OCI-M1 (cell line): ENCODE measurements at regions not wholly inside any gene's neighbourhood (a gene's known extent, or its start where the extent isn't known, plus 50 kb on each side); places are given as distances from the start of the nearest gene placed in this dataset.
"Not testable (repeated sequence)": the region's sequence is repeated elsewhere in the genome, so short reads cannot be mapped to it uniquely, and the experiment has no call there.

Experiments
- DNase-seq: peaks from one replicate; lab custom pipeline; 2025; lab: John Stamatoyannopoulos, UW

DNA sequence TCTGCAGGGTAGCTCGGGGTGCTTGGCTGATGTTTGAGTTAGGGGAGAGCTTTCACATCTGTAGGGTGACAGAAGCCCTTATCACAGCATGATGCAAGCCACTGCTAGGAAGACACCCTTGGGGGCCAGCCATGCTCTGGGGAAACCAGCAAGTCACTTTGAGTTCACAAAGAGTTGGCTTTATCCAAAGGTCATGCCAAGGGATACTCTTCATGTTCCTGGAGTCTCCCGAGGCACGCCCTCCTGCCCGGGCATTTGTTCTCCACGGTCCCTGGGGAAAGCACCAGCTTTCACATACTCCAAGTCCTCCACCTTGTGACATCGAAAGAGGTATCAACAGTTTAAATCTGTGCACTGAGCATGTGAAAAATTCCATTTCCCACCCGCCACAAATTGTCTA is 227.7 kb downstream of the VAPA start:
- DNase-seq: no peak

DNA sequence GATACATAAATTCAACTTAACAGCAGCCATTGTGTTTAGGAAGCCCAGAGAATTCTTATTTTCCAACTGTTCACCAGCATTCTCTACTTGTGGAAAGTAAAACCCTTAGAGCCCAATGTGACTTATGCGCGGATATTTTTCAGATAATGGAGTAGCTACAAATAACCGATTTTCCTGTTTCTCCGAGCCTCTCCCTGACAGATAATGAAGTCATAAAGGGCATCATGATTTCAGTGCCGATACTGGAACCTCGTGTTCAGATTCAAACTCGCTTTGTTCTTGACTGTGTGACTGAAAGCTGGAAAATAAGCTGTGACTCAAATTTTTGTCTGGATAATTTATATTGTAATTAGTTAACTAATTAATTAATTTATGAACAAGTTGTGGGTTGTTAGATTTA is 228.2 kb downstream of the VAPA start:
- no peak for DNase-seq

DNA sequence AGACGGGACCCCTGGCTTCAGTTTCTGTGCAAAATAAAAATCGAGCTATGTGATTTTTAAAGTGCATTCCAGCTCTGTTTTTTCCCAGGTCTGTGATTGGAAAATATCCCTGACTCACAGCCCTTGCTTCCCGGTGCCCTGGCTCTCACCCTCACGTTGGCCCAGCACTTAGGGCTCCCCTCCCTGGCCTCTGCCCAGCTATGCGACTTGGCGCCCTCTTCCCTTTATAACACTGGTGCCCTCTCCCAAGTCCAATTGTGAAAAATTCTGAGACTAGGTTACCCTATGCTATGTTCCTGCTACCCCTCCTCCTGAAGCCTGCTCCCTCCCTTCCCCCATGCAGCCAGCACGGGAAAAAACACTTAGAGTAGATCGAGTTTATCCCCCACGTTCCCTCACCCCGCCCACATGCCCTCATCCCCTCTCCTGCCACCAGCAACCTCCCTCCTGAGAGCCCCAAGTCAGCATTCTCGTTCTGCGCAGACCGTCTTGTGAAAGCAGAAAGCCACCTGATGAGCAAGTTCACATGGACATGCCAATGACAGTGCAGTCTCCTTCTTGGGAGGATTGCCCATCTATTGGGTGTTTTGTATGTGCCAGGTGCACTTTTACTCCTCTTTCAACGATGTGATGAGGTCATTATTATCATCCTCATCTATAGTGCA is 228.8 kb downstream of the VAPA start:
- DNase-seq: no peak

DNA sequence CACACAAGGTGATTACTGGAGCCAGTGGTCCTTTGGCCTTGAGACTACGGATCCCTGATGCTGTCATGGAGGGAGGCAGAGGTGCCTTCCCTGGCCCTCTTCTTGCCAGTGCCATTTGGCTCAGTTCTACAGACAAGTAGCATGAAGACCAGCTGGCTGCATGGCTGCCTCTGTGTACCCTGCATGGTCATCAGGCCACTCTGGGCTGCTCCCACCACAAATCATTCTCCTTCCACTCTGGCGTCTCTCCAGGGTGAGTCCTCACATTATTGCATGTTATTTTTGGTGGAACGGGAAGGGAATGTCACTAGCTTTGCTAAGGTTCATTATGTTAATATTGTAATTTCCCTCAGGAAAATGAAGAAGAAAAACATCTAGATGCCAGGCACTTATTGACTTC is 229.8 kb downstream of the VAPA start:
- no peak for DNase-seq

DNA sequence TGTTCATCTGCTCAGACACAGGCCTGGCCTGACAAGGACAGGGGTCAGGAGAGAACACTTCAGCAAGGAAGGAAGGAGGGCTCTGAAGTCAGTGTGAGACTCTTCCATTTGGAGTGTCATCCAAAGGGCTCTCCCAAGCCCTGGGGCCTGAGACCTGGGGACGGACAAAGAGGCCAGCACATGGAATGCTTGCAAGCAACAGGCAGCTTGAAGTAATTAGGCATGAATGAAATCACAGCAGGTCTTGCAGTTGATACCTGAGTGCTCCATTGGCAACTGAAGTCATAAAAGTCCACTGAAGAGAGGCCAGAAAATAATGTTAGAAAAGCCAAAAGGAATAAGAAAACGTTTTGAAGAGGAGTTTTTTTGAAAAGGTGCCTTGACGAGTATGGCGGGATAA is 231.7 kb downstream of the VAPA start:
- no peak for DNase-seq

DNA sequence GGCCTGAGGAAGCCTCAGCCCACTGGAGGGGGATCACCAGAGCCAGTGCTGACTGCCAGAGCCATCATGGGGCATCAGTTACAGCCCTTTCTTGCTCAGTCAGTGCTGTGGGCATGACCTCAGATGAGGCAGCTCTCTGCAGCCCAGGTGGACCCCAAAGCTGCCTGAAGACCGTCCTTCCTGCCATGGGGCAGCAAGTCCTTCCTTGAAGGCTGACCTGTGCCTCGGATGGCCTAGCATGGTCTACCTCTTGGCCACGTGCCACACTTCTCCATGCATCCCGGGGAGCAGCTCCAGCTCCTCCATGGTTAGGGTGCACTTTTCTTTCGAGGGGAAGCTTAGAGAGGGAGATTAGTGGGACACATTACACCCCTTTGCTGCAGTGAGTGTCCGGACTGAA is 233.4 kb downstream of the VAPA start:
- DNase-seq: no peak

DNA sequence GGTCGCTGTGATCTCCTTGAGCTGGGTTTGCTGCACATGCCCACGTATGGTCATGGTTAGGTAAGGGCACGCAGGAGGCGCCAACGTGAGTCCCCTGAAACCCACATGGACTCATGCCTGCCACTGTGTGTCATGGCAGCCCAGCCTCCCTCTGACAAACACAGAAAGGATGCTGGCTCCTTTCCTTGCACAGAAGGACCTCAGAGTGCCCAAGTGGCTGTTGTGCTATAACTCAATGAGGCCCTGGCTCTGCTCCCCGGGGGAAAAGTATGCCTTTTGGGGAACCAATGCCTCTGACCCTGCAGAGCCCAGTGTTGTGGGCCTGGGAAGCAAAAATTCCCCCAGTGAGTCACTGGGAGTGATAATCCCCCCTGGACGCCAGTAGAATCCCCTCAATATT is 233.9 kb downstream of the VAPA start:
- DNase-seq: no peak

DNA sequence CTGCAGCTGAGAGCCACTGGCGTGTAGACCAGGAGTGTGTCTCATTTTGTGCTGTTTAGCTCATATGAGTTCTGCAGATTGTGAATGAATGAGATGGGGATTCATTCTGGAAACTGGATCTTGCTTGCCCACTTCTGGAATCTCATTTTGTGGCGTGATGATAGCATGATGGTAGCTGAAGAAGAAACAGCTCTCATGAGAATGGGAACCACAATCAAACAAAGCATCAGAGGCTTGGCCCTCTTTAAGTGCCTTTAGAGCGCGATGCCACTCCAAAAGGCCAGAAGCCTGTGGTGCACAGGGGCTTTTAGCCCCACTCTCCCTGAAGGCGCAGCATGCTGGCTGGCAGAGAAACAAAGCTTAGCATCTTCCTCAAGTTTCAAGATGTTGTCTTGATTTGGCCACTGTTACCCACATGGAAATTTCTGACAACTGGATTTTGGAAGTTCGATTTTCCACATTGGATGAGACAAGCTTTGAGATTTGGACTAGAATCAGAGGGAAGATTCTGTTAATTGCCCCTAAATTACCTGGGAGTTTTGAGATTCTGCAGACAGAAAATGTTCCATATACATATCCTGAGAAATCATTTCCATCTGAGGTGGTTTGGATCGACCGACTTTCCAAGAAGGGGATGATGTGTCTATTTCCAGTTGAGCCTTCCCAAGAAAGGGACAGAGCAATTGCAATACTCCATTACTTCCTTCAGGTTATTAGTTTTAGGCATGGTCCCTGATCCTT is 234.5 kb downstream of the VAPA start:
- no peak for DNase-seq

DNA sequence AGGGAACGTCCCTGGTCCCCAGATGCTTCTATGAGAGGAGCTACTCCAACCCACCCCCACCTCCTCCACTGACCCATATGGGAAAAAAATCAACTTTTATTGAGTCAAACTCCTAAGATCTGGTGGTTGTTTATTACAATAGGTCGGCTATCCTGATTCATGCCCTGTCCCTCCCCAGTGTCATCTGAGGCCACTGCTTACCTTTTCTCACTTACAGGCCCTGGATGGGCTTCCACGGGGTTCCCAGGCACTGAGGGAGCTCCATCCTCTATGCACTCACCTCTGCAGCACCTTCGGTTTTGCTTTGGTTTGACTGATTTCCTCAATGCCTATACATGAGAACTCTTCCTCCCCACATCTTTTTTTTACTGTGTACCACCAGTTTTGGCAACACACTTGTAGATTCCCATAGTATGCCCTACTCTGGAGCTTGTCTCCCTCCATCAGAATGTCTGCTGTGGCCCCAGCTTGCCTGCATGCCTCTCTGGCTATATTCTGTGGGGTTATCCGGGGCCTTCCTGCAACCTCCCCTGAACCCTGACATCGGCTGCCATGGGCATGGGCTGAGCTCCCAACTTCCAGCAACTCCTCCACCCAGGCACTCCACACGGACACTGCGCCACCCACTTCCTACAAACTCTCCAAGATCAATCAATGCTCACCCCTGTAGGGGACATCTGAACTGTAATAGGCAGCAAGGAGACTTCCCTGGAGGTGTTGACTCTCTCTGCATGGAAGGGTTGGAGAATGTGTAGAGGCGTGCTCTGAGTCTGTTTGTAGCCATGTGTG is 236.1 kb downstream of the VAPA start:
- no peak for DNase-seq

DNA sequence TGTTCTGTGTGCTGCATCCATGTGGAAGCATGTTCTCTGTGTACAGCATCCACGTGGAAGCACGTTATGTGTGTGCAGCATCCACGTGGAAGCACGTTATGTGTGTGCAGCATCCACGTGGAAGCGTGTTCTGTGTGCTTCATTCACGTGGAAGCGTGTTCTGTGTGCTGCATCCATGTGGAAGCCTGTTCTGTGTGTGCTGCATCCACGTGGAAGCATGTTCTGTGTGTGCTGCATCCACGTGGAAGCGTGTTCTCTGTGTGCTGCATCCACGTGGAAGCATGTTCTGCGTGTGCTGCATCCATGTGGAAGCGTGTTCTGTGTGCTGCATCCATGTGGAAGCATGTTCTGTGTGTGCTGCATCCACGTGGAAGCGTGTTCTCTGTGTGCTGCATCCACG is 236.8 kb downstream of the VAPA start:
- not testable (repeated sequence) for DNase-seq

DNA sequence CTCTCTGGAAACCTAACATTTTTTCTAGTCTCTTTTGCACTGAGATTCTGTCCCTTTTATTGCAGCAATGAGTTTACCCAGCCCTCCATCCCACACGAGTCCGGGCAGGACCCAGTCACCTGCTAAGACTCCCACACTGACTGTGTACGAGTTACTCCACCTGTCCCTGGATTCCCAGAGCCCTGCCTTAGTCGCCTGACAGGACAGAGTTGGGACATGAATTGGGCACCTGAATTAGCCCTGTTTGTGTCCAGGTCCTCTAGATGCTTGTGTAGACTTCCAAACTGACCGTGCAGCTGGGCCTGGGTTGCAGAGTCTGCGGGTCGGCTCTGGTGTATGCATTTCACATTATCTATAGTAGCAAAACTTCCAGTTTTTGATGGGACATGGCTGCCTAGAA is 238.7 kb downstream of the VAPA start:
- DNase-seq: no peak

DNA sequence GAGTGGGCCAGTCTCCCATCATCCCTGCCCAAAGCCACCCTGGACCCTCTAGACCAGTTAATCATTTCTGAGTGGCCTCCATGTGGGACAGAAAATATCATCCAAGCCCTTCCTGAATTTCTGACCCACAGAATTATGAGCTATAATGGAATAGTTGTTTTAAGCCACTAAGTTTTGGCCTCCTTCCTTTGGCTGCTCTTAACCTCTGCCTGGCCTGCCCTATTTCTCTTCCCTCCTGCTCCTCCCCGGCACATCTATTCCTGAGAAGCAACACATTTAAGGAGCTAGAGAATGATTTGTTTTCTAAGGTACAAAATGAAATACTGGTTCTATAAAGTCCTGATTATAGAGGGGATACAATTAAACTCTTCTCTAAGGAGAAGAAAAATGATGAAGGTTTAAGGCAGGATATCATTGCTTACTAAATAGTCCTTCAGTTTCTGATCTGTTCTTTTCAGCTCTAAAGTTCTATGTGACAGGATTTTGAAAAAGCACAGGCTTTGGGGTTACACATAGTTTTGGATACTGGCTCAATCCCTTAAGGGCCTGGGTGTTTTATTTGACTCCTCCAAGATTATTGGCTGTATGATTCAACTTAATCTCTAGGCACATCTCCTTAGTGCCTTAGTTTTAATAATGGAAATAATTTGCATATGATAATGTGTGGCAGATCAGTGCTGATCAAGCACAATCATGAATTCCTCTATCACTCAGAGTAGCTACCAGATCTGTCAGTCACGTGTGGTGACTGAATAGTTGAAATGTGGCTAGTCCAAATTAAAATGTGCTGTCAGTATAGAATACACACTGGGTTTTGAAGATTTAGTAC is 240.3 kb downstream of the VAPA start:
- no peak for DNase-seq

DNA sequence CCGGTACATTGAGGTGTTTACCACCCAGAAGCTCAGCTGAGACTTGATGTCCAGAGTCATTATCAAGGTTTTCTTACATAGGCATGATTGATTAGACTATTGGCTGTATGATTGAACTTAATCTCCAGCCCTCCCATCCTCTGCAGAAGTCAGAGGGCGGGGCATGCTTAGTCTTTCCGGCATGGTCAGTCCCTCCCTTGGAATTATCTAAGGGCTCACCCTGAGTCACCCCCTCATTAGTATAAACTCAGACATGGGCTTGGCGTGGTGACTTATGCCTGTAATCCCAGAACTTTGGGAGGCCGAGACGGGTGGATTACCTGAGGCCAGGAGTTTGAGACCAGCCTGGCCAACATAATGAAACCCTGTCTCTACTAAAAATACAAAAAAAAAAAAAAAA is 243.9 kb downstream of the VAPA start:
- no peak for DNase-seq

DNA sequence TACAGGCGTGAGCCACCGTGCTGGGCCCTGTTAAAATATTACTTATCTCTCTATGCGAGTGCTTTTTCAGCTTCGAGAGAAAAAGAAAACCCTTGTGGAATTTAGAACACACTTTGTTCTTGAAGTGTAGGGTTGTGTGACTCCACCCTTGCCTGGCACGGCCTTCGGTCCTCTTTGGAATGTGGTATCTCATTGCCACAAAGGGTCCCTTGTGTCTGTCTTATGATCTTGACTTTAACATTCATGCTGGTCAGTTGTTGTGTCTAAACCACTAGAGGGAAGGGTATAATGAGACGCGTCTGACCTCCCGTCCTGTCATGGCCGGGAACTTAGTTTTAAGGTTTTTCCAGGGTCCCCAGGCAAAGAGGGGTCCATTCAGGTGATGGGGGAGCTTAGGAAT is 246.4 kb downstream of the VAPA start:
- no peak for DNase-seq

DNA sequence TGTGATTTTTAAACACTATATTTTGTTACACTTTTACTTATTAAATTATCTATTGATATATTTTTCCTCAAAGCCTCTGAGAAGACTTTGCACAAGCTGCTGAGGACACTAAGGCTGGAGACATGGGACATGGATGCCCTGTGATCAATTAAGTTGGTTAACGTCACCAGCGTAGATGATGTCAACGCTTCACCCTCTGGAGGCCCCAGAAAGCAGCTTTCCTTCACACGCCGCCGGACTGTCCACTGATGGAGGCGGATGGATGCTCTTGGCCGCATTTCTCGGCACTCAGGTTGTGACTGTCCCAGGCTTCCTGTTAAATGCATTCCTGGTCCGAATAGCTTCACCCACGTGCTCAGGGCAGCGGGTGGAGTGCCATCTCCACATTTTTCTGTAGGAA is 247.5 kb downstream of the VAPA start:
- no peak for DNase-seq

DNA sequence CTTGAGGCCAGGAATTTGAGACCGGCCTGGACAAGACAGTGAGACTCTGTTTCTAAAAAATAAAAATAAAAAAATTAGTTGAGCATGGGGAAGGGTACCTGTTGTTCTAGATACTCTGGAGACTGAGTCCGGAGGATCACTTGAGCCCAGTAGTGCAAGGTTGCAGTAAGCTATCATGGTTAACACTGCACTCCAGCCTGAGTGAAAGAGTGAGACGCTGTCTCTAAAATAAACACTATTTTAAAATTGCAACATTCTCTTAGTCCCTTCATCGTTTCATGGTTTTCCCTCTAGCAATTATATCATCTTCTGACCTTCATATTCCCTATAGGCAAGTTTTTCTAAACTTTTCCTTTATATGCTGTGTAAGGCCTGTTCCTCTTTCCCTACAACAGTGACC is 248.5 kb downstream of the VAPA start:
- DNase-seq: no peak

DNA sequence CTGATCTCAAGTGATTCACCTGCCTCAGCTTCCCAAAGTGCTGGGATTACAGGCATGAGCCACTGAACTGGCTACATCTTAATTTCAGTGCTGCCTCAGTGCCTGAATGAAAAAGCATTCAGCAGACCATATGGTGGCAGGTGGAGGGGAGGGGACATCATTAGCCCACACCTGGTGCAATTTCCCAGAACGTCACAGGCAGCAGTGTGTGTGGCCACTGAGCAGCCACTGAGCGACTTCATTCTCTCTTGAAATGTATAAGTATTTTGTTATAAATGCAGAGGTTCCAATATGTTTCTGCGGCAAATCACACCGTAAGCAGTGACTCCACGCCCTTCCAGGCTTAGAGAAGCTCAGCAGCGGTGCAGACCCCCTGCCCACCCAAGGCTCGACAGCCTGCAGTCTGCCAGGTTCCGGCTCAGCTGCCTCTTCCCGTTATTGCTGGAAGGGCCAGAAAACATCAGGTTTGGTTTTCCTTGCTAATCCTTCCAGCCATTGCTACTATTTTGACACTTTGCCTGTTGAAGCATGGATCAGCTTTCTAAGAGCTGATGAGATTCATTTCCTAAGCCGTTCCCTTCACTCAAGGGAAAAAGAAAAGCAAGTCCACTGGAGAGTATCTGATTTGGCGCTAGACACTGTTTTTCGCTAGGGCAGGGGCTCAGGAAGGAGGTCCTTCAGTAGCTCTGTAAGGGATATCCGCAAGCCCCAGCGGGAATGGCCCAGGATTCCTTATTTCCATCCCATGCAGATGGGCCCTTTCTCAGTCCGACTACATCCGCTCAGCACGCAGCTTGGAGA is 250.7 kb downstream of the VAPA start:
- no peak for DNase-seq

DNA sequence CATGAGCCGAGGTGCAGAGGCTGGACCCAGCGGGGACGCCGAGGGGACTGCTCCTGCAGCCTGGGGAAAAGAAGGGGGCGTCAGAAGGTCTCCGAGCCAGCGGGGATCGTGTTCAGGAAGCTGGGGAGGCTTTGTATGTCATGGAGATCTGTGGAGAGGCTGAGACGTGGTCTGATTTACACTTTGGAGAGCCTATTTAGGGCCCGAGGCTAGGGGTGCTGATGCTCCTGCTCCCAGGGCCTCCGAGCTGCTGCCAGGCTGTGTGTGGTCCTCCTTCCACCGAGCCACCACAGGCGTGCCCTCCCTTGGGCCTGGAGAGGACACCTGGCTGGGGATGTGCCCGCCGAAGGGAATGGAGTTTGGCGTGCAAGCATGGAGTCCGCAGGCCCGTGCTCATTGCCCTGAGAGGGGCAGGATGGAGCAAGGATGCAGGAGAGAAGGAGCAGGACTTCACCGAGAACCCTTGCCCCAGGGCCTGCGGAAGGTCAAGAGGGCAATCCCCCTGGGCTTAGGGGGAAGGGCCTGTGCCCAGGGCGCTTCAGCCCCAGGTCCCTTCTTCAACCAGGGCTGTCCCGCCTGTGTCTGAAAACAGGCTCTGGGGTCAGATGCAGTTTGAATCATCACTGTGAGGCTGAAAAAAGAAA is 252.5 kb downstream of the VAPA start:
- no peak for DNase-seq

DNA sequence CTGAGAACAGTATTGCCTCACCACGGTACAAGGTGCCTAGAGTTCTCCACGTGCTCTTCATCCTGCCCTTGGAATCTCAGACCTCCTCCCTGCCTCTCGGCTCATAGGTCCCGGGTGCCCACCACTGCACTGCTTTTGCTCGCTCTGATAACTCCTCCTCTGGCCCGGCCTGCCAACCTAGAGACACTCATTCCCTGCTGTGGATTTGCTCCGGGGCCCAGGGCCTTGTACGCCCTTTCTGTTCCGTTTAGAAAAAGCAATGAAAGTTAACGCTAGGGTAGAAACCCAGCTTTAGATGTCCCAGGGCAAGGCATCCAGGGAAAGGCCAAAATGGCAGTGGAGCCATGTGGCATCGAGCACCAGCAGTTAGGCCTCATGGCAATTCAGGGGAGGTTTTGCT is 253.9 kb downstream of the VAPA start:
- DNase-seq: no peak

DNA sequence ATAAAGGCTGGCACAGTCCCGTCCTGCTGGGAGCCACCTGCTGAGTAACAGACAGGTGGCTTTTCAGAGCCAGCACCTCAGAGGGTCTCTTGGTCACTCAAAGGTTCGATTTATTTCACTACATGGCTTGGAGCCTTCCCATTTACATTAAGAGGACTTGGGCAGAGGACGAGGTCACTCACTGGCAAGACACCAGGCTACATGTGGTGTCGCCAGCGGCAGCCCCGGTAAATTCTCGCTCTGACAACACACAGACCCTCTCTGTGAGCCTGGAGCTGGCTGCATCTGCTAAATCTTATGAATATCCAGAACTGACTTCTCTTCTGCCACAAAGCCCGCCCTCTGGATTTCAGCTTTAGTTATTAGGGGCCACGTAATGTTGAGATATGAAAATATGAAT is 254.7 kb downstream of the VAPA start:
- no peak for DNase-seq

DNA sequence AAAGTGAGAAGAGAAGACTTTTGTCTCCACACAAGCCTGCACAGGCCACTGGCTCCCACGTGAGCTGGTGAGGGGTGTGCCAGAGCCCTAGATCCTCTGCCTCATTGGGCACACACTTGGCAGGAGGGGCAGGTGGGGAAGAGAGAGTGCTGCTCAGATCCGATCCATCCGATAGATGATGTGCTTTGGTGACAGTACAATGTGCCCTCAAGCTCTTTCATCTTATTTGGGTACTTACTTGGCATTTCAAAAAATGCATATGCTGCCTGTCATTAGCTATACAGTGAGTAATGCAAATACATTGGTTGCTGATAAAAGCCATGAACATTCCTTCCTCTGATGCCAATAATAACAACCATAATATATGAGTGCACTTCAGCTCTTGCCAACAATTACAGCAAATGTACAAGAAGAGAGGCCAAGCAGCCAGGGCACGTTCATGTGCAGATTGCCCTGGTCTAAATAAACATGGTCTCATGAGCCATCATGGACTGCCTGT is 255.3 kb downstream of the VAPA start:
- no peak for DNase-seq
